Activated CD4-positive, alpha-beta memory T cell treated with anti-CD3 and anti-CD28 coated beads for 36 hours (primary cell): ENCODE measurements at regions not wholly inside any gene's neighbourhood (a gene's known extent, or its start where the extent isn't known, plus 50 kb on each side); places are given as distances from the start of the nearest gene placed in this dataset.

Experiments
- CTCF ChIA-PET: fragments of 350-600 bp; sonication (Branson Sonifier 250); formaldehyde crosslinking; loops from one replicate; lab custom pipeline; 2021; ENCODE audit warnings: antibody characterized with exemption, inconsistent platforms; lab: Charles Lee
- POLR2A ChIA-PET: fragments of 350-600 bp; sonication (Branson Sonifier 250); formaldehyde crosslinking; loops from one replicate; lab custom pipeline; 2021; ENCODE audit warnings: antibody characterized with exemption; lab: Charles Lee
- DNase-seq: peaks from one replicate; pipeline ENCODE4 v3.0.0-alpha.2; 2020
- H3K27ac Mint-ChIP-seq: one replicate; pipeline ENCODE4 v1.8.0; 2021; ENCODE audit warnings: mixed read lengths
- H3K27me3 Mint-ChIP-seq: one replicate; pipeline ENCODE4 v1.8.0; 2021; ENCODE audit warnings: mixed read lengths
- H3K36me3 Mint-ChIP-seq: one replicate; pipeline ENCODE4 v1.8.0; 2021; ENCODE audit warnings: mixed read lengths
- H3K4me1 Mint-ChIP-seq: one replicate; pipeline ENCODE4 v1.8.0; 2021; ENCODE audit warnings: low read depth, mixed read lengths
- H3K4me3 Mint-ChIP-seq: one replicate; pipeline ENCODE4 v1.8.0; 2021; ENCODE audit warnings: mild to moderate bottlenecking, mixed read lengths
- H3K9me3 Mint-ChIP-seq: one replicate; pipeline ENCODE4 v1.8.0; 2021; ENCODE audit warnings: mixed read lengths
- intact Hi-C: fragments of 100-400 bp; cut with micrococcal nuclease; formaldehyde crosslinking; loops from one replicate; pipeline ENCODE4 v1.15.1; 2023

DNA sequence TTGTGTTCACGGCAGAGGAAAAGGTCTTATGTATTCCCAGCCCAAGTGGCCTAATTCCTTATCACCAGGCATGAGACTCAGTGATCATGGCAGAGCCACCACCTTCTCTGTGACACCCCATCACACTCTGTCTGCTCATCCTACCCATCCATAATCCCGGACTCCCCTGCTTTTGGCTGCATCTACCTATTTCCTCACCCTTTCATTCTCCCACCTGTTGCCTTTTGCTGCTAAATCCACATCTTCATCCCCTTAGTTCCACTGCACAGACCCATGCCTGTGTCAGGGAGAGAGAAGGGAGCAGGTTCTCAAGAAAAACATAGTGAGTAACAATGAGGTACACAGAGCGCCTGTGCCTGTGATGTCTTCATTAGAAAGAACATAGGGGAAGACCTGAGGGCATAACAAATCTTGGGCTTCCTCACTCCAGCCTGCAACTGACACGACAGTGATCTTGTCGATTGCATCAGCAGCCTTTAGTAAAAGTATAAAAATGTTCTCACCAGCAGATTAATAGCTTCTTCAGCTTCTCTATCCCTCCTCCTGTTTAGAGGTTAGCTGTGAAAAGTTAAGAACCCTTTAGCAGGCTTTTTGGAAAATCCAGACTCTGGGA is 246.5 kb upstream of the SPRED2 start:
- peaks cover 11% of the 10 kb centered on the region for H3K9me3 Mint-ChIP-seq
- DNase-seq, result no peak
- H3K36me3 Mint-ChIP-seq, result no peaks in the 10 kb centered on the region
- H3K27me3 Mint-ChIP-seq, result peaks cover 8% of the 10 kb centered on the region
- H3K4me3 Mint-ChIP-seq, result no peak overlapping the region
- intact Hi-C loops, result no loop called here
- POLR2A ChIA-PET, result no interaction called here
- H3K27ac Mint-ChIP-seq, result no peak overlapping the region
- CTCF ChIA-PET, result no interaction called here
- no peaks in the 10 kb centered on the region for H3K4me1 Mint-ChIP-seq

DNA sequence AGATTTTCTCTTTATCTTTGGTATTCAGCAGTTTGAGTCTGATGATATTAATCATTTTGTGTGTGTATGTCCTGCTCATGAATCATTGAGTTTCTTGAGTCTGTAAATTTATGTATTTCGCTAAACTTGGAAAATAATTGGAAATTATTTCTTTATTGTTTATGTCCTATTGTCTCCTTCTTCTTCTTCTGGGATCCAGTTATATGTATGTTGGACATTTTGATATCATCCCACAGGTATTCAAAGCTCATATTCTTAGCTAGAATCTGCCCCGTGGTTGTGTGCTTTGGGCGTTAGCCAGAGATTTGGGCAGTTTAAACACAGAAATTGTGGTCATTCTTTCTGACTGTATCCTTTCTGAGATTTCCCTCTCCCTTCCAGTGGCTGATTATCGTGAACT is 243.0 kb upstream of the SPRED2 start:
- H3K27me3 Mint-ChIP-seq, result peaks cover 4% of the 10 kb centered on the region
- ChIA-PET CTCF (no interaction called here), POLR2A (no interaction called here)
- H3K36me3 Mint-ChIP-seq, result no peaks in the 10 kb centered on the region
- DNase-seq, result no peak
- intact Hi-C loops, result no loop called here
- no peaks in the 10 kb centered on the region for H3K4me1 Mint-ChIP-seq
- H3K9me3 Mint-ChIP-seq, result peaks cover 11% of the 10 kb centered on the region
- no peak overlapping the region for H3K27ac Mint-ChIP-seq
- no peak overlapping the region for H3K4me3 Mint-ChIP-seq

DNA sequence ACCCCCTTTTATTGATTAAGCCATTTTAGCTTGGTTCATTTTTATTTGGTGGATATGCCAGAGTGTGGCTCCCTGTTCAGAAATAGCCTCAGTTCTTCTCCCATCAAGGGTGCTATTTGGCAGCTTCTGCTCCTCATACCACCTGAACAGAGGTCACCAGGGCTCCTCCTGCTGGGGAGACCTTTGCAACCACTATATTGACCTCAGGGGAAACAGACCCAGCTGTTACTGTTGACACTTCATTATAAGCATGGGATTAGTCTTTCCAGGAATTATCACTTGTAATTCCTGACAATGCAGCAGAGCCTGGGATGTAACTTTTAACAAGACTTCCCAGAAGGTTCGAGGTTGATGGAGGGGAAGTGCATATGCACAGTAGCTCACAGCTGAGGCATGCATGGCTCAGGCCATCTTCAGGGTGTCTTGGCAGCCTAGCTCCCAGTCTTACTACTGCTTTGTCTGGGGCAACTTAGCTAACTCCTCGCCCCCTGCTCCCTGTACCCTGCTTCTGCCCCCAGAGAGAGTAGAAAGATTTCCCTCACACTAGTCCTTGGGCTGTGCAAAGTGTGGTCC is 239.4 kb upstream of the SPRED2 start:
- ChIA-PET POLR2A (interaction anchor here (0.6 kb wide), 1 partner anchor 23 kb away, joined by 3 read pairs; no protein-coding TSS in a partner anchor), CTCF (no interaction called here)
- Mint-ChIP-seq H3K4me3 (no peak overlapping the region), H3K4me1 (no peaks in the 10 kb centered on the region), H3K27me3 (peaks cover 3% of the 10 kb centered on the region), H3K27ac (no peak overlapping the region), H3K9me3 (peaks cover 21% of the 10 kb centered on the region), H3K36me3 (no peaks in the 10 kb centered on the region)
- DNase-seq, result no peak
- intact Hi-C loops, result no loop called here

DNA sequence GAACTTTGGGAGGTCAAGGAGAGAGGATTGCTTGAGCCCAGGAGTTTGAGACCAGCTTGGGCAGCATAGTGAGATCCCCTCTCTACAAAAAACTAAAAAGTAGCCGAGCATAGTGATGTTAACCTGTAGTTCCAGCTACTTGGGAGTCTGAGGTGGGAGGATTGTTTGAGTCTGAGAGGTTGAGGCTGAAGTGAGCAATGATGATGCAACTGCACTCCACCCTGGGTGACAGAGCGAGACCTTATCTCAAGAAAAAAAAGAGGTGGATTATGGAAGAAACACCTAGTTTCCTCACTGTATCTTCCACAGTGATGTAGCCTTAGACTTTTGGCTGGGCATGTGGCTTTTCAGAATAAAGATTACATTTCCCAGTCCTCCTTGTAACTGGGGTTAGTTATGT is 237.2 kb upstream of the SPRED2 start:
- H3K9me3 Mint-ChIP-seq, result peaks cover 10% of the 10 kb centered on the region
- CTCF ChIA-PET, result no interaction called here

GRCh38 chr2:65668744-65669143 is 236.3 kb upstream of the SPRED2 start:
- Mint-ChIP-seq H3K4me1 (peaks cover 5% of the 10 kb centered on the region), H3K27ac (no peak overlapping the region), H3K4me3 (no peak overlapping the region), H3K36me3 (no peaks in the 10 kb centered on the region), H3K27me3 (peaks cover 1% of the 10 kb centered on the region), H3K9me3 (peaks cover 10% of the 10 kb centered on the region)
- POLR2A ChIA-PET, result no interaction called here
- intact Hi-C loops, result no loop called here
- no peak for DNase-seq
- CTCF ChIA-PET, result no interaction called here

More for the DNA sequence above, 237.2 kb upstream of the SPRED2 start:
- DNase-seq, result no peak
- Mint-ChIP-seq H3K36me3 (no peaks in the 10 kb centered on the region), H3K4me1 (peaks cover 5% of the 10 kb centered on the region), H3K27ac (no peak overlapping the region), H3K4me3 (no peak overlapping the region), H3K27me3 (no peaks in the 10 kb centered on the region)
- intact Hi-C loops, result no loop called here
- POLR2A ChIA-PET, result no interaction called here

DNA sequence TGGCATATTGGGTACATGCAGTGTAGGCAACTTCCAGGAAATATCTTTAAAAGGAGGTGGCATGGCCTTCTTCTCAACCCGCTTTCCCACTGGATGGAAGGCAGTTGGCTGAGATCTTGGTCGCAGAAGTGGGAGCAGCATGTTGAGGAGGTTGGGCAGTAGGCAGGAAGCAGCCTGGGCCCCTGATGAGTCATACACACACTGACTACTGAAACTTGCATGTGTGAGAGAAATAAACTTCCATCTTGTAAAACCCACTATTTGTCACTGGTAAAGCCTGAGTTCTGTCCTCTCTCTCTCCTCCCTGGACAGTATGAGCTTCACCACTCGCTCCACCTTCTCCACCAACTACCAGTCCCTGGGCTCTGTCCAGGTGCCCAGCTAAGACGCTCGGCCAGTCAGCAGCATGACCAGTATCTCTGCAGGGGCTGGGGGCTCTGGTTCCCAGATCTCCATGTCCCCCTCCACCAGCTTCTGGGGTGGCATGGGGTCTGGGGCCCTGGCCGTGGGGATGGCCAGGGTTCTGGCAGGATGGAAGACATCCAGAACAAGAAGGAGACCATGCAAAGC is 233.8 kb upstream of the SPRED2 start:
- H3K36me3 Mint-ChIP-seq, result no peaks in the 10 kb centered on the region
- POLR2A ChIA-PET, result no interaction called here
- DNase-seq, result peak; percentile 14
- no peak overlapping the region for H3K27ac Mint-ChIP-seq
- peaks cover 5% of the 10 kb centered on the region for H3K4me1 Mint-ChIP-seq
- intact Hi-C loops, result no loop called here
- H3K4me3 Mint-ChIP-seq, result no peak overlapping the region
- peaks cover 10% of the 10 kb centered on the region for H3K9me3 Mint-ChIP-seq
- peaks cover 14% of the 10 kb centered on the region for H3K27me3 Mint-ChIP-seq
- CTCF ChIA-PET, result no interaction called here

DNA sequence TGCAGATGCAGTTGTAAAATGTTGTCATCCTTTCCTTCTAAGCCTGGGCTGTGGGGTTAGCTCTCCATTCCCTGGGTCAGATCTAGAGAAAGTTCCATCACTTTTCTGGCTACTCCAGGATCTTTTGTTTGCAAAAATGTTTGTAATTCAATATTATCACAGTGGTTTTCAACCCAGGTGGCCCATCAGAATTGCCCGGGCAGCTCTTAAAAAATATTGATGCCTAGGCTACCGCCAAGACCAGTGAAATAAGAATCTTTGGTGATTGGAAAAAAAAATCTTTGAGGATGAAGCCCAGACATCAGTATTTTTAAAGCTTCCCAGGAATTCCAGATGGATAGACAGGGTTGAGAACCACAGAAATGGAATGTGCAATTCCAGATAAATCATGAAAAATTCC is 232.5 kb upstream of the SPRED2 start:
- ChIA-PET CTCF (no interaction called here), POLR2A (no interaction called here)
- Mint-ChIP-seq H3K27me3 (peaks cover 18% of the 10 kb centered on the region), H3K4me1 (peaks cover 5% of the 10 kb centered on the region), H3K36me3 (no peaks in the 10 kb centered on the region), H3K27ac (no peak overlapping the region), H3K9me3 (peaks cover 10% of the 10 kb centered on the region), H3K4me3 (no peak overlapping the region)
- intact Hi-C loops, result no loop called here
- no peak for DNase-seq

GRCh38 chr2:65663831-65664407 is 231.5 kb upstream of the SPRED2 start:
- Mint-ChIP-seq H3K4me3 (no peak overlapping the region), H3K27me3 (peaks cover 18% of the 10 kb centered on the region), H3K36me3 (no peaks in the 10 kb centered on the region), H3K4me1 (peaks cover 5% of the 10 kb centered on the region), H3K27ac (no peak overlapping the region), H3K9me3 (peaks cover 10% of the 10 kb centered on the region)
- no peak for DNase-seq
- ChIA-PET CTCF (no interaction called here), POLR2A (no interaction called here)
- intact Hi-C loops, result no loop called here

DNA sequence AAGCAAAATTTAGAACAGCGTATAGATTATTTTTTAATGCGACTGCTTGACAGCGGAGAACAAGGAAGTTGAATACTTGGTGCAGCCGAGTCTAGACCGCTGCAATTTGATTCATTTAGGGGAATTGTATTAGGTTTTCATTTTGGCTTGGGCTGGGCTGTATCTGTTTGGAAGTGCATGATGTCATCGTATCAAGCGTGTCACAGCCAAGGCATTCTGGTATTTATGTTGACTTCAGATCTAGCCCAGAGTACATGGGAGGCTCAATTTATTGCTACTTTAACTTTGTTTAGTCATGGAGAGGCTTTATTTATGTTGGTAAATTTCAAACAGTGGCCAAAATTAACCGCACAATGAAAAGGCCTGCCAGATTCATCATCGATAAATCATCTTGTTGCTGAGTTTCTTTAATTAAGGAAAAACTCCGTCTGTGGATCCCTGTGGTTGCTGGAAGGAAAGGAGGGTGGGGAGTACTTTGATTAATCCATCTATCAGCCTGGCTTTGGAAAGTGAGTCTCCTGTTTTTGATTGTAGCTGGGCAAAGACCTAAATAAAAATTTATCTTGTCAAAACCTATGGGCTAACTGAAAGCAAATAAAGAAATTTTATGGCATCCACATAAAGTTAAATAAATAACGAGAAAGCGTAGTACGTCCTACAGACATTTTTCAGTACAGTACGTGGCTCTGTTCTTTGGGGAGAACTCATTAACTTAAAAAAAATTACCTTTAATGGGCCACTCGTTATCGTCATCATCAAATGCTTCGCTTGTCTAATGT is 230.4 kb upstream of the SPRED2 start:
- H3K27me3 Mint-ChIP-seq, result peaks cover 18% of the 10 kb centered on the region
- no peak overlapping the region for H3K27ac Mint-ChIP-seq
- H3K36me3 Mint-ChIP-seq, result no peaks in the 10 kb centered on the region
- no peak for DNase-seq
- H3K4me1 Mint-ChIP-seq, result peaks cover 5% of the 10 kb centered on the region
- H3K9me3 Mint-ChIP-seq, result no peaks in the 10 kb centered on the region
- ChIA-PET CTCF (no interaction called here), POLR2A (no interaction called here)
- H3K4me3 Mint-ChIP-seq, result no peak overlapping the region
- intact Hi-C loops, result no loop called here

GRCh38 chr2:65661980-65662653 is 229.7 kb upstream of the SPRED2 start:
- Mint-ChIP-seq H3K4me1 (peaks cover 5% of the 10 kb centered on the region), H3K4me3 (no peak overlapping the region)

DNA sequence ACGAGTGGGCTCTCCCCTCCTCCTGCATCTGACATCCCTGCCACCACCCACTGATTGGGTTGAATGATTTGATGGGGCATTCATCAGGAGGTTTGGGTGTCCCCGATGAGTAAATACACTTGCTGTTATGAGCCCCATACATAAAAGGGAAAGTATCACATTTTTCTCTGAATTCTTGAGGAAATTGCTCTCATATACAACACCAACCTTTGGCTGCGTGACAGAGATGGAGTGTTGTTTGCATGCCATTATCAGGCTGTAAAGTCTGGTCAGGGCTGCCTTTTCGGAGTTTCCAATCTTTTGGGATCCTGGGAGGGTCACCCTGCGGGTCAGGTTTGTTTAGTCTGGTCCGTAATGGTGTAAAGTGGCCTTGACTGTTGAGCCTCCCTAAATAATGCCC is 227.9 kb upstream of the SPRED2 start:
- no peak for DNase-seq
- H3K4me1 Mint-ChIP-seq, result no peaks in the 10 kb centered on the region
- POLR2A ChIA-PET, result no interaction called here
- no peaks in the 10 kb centered on the region for H3K36me3 Mint-ChIP-seq
- no peak overlapping the region for H3K27ac Mint-ChIP-seq
- no peaks in the 10 kb centered on the region for H3K9me3 Mint-ChIP-seq
- CTCF ChIA-PET, result no interaction called here
- intact Hi-C loops, result no loop called here
- H3K27me3 Mint-ChIP-seq, result peaks cover 25% of the 10 kb centered on the region
- H3K4me3 Mint-ChIP-seq, result no peak overlapping the region

More at GRCh38 chr2:65661980-65662653, 229.7 kb upstream of the SPRED2 start:
- ChIA-PET CTCF (no interaction called here), POLR2A (no interaction called here)
- Mint-ChIP-seq H3K27ac (no peak overlapping the region), H3K27me3 (peaks cover 22% of the 10 kb centered on the region), H3K36me3 (no peaks in the 10 kb centered on the region), H3K9me3 (no peaks in the 10 kb centered on the region)
- DNase-seq, result no peak
- intact Hi-C loops, result no loop called here

- DNase-seq, result no peak
- Mint-ChIP-seq H3K4me3 (no peak overlapping the region), H3K9me3 (no peaks in the 10 kb centered on the region), H3K4me1 (no peaks in the 10 kb centered on the region), H3K27me3 (peaks cover 25% of the 10 kb centered on the region), H3K27ac (no peak overlapping the region), H3K36me3 (no peaks in the 10 kb centered on the region)
- intact Hi-C loops, result no loop called here
- ChIA-PET CTCF (no interaction called here), POLR2A (no interaction called here)
Observed at GRCh38 chr2:65658881-65659280, 226.5 kb upstream of the SPRED2 start.
